Thymus (tissue), 11 donors: ENCODE measurements at regions not wholly inside any gene's neighbourhood (a gene's known extent, or its start where the extent isn't known, plus 50 kb on each side); places are given as distances from the start of the nearest gene placed in this dataset.
"Not testable (repeated sequence)": the region's sequence is repeated elsewhere in the genome, so short reads cannot be mapped to it uniquely, and the experiment has no call there.

Experiments used
- DNase-seq, 9 donors: peaks; one replicate each; pipeline ENCODE4 v3.0.0-alpha.2; 2013; ENCODE audit warnings: low spot score in 9 of 9, low read depth in 6 of 9, missing footprints in 1 of 9
- H3K27ac ChIP-seq, 2 donors: one replicate each; pipeline ENCODE4 v1.5.1; 2013; ENCODE audit warnings: control low read depth in 1 of 2, low read depth in 1 of 2, low read length in 1 of 2, mild to moderate bottlenecking in 1 of 2, moderate library complexity in 1 of 2
- H3K27me3 ChIP-seq, 2 donors: one replicate each; pipeline ENCODE4 v1.5.1; 2013; ENCODE audit warnings: low read length in 1 of 2; ENCODE audit not compliant: control insufficient read depth in 2 of 2, insufficient read depth in 1 of 2
- H3K36me3 ChIP-seq, 2 donors: one replicate each; pipeline ENCODE4 v1.5.1; 2013; ENCODE audit warnings: low read length in 1 of 2, mild to moderate bottlenecking in 1 of 2, moderate library complexity in 1 of 2; ENCODE audit not compliant: control insufficient read depth in 2 of 2, insufficient read depth in 2 of 2
- H3K4me1 ChIP-seq, 2 donors: one replicate each; pipeline ENCODE4 v1.5.1; 2013; ENCODE audit warnings: low read length in 2 of 2; ENCODE audit not compliant: control insufficient read depth in 2 of 2, insufficient read depth in 2 of 2
- H3K4me3 ChIP-seq, 2 donors: one replicate each; pipeline ENCODE4 v1.5.1; 2013; ENCODE audit warnings: low read length in 2 of 2, control low read depth in 1 of 2, mild to moderate bottlenecking in 1 of 2
- H3K9me3 ChIP-seq, 2 donors: one replicate each; pipeline ENCODE4 v1.5.1; 2013; ENCODE audit warnings: low read length in 1 of 2, mild to moderate bottlenecking in 1 of 2; ENCODE audit not compliant: control insufficient read depth in 2 of 2, insufficient read depth in 1 of 2
- WGBS: extraction: QIAGEN DNeasy Blood & Tissue Kit; methylation state at CpG from one replicate; pipeline ENCODE4 v1.1.7; 2013; 5-methylcytosine and 5-hydroxymethylcytosine counted together
- donor health status: healthy.

DNA sequence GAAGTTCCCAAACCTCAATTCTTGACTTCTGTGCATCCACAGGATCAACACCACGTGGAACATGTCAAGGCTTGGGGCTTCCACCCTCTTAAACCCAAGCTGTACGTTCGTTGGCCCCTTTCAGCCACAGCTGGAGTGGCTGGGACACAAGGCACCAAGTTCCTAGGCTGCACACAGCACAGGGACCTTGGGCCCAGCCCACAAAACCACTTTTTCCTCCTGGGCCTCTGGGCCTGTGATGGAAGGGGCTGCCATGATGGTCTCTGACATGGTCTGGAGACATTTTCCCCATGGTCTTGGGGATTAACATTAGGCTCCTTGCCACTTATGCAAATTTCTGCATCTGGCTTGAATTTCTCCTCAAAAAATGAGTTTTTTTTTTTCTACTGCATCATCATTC is 606.9 kb upstream of the IRAK1BP1 start:
- not testable (repeated sequence) for H3K9me3 ChIP-seq, H3K4me3 ChIP-seq, H3K36me3 ChIP-seq, H3K27me3 ChIP-seq, H3K4me1 ChIP-seq, DNase-seq, H3K27ac ChIP-seq
- 62% methylated on average over 3 of the region's 3 CpGs for WGBS

DNA sequence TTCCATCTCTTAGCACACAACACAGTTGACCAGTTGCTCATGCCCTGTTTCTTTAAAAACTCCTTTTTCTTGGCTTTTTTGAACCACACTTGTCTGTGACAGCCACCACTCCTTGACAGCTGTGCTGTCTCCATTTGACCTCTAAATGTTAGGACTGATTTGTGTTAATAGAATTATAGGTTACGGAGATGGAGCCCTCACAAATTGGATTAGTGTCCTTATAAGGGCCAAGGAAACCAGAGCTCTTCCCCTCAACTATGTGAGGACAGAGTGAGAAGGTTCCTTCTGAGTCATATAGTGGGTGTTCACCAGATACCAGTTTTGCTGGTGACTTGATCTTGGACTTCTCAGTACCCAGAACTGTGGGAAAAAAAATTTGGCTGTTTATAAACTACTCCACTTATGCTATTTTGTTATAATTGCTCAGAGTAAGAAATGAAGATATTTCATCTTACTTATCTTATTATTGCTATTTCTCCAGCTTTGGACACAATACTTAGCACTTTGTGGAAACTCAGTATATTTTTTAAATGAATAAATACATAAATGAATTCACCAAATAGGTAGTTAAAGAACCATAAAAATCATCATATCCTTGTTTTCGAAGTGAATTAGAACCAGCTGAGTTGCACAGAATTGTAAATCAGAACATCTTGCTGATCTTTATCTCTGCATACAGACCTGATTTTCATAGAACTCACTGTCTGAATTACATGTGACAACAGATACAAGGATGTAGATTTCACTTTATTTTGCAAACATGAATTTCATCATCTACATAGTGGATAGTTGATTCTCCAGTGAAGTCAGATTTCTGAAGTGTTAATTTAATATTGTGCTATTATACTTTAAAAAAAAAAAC is 598.5 kb upstream of the IRAK1BP1 start:
- WGBS, result 92% methylated on average over 2 of the region's 2 CpGs
- H3K27me3 ChIP-seq, result no peaks in the 10 kb centered on the region
- no peak overlapping the region for H3K27ac ChIP-seq
- no peak for DNase-seq
- H3K4me3 ChIP-seq, result no peak overlapping the region
- no peaks in the 10 kb centered on the region for H3K36me3 ChIP-seq
- H3K4me1 ChIP-seq, result no peaks in the 10 kb centered on the region
- H3K9me3 ChIP-seq, result no peaks in the 10 kb centered on the region

DNA sequence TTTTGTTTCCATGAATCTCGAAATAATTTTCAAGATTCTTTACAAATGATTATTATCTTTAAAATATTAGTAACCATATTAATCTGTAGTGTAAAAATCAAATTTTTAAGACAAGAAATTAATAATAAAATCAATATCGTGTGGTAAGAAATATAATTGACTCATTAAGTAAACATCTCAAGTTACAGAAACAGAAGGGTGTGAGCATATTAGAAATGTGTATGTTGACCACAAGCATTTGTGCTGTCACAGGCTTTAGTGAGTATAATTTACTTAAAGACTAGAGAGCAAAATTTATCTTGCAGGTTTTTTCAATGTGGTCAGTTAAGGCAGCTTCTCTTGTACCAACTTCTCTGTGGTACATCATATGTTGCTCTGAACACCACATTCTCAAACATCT is 566.5 kb upstream of the IRAK1BP1 start:
- Histone ChIP-seq H3K4me3 (no peak overlapping the region), H3K27ac (no peak overlapping the region), H3K4me1 (no peaks in the 10 kb centered on the region), H3K9me3 (no peaks in the 10 kb centered on the region), H3K36me3 (no peaks in the 10 kb centered on the region), H3K27me3 (no peaks in the 10 kb centered on the region)
- DNase-seq, result no peak
- WGBS, result 75% methylated on average over 2 of the region's 2 CpGs

DNA sequence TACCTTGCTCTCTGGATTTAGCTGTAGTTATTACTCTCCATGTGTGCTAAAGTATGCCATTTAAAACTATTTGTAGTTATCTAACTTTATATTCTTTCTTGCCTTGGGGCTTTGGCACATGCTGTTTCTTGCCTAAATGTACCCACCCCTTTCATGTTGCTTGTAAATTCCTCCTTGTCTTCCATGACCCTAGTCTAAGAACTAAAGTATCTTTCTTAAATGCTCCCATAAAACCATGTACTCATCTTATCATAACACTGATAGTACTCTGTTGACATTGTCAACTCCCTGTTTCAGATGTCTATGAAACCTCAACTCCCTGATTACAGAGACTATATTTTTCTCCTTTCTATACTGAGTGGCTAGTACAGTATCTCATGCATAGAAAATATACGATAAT is 564.9 kb upstream of the IRAK1BP1 start:
- Histone ChIP-seq H3K9me3 (no peaks in the 10 kb centered on the region), H3K4me3 (no peak overlapping the region), H3K27me3 (no peaks in the 10 kb centered on the region), H3K36me3 (no peaks in the 10 kb centered on the region), H3K4me1 (no peaks in the 10 kb centered on the region), H3K27ac (no peak overlapping the region)
- no peak for DNase-seq
- 94% methylated on average over 1 of the region's 1 CpG for WGBS

DNA sequence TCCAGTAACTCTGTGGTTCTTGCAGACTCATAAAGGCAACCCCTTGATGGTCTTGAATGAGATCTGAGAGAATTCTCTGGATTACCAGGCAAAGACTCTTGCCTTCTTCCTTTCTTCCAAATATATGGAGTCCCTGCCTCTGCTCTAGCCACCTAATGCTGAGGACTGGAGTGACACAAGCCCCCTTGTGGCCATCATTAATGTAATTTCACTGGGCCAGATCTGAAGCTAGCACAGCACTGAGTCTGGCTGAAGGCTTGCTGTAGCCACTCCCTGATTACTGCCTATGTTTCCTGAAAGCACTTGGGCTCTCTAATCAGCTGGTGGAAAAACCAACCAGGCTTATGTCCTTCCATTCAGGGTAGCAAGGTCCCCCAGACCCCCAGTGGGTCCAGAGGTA is 559.3 kb upstream of the IRAK1BP1 start:
- Histone ChIP-seq H3K27ac (no peak overlapping the region), H3K36me3 (no peaks in the 10 kb centered on the region), H3K9me3 (no peaks in the 10 kb centered on the region), H3K4me1 (no peaks in the 10 kb centered on the region), H3K4me3 (no peak overlapping the region), H3K27me3 (no peaks in the 10 kb centered on the region)
- DNase-seq, result no peak

DNA sequence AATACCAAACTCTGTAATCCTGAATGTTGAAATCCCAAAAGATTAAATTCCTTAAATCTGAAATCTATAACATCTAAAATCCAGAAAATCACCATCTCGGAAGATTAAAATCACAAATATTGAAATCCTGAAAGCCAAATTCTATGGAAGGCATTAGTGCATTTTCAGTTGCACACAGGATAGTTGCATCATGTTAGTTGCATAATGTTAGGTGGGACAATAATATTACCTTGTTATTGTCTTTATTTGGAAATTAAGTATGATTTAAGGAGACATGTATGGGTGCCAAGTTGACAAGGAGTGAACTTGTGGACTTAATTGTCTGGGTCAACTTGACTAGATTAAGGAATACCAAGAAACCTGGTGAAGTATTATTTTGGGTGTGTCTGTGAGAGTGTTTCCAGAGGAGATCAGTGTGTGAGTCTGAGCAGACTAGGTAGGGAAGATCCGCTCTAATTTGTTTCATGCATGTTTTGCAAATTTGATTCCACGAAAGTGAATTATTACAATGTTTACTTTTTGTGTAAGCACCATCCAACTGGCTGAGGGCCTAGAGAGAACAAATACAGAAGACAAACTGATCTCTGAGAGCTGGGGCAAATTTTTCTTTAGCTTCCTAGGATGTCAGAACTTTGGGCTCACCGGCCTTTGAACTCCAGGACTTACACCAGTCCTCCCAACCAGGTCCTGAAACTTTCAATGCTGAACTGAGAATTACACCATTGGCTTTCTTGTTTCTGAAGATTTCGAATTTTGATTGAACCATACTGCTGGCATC is 545.1 kb upstream of the IRAK1BP1 start:
- 88% methylated on average over 5 of the region's 5 CpGs for WGBS
- no peak overlapping the region for H3K4me3 ChIP-seq

DNA sequence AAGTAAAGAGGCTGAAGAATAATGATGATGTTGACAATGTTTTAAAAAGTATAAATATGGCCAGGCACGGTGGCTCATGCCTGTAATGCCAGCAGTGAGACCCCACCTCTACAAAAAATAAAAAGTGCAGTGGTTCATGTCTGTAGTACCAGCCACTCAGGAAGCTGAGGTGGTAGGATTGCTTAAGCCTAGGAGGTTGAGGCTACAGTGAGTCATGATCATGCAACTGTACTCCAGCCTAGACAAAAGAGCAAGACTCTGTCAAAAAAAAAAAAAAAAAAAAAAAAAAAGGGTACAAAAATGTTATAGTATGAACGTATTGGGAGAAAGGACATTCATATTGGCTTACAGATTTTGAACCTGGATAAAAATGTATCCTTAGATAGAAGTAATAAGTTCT is 543.1 kb upstream of the IRAK1BP1 start:
- DNase-seq, result no peak
- Histone ChIP-seq H3K27me3 (no peaks in the 10 kb centered on the region), H3K4me3 (no peak overlapping the region), H3K36me3 (no peaks in the 10 kb centered on the region), H3K9me3 (no peaks in the 10 kb centered on the region), H3K27ac (no peak overlapping the region), H3K4me1 (no peaks in the 10 kb centered on the region)
- WGBS, result 83% methylated on average over 2 of the region's 2 CpGs

More for the DNA sequence above, 545.1 kb upstream of the IRAK1BP1 start:
- DNase-seq, result no peak
- Histone ChIP-seq H3K27ac (no peak overlapping the region), H3K36me3 (no peaks in the 10 kb centered on the region), H3K4me1 (no peaks in the 10 kb centered on the region), H3K27me3 (no peaks in the 10 kb centered on the region), H3K9me3 (no peaks in the 10 kb centered on the region)

DNA sequence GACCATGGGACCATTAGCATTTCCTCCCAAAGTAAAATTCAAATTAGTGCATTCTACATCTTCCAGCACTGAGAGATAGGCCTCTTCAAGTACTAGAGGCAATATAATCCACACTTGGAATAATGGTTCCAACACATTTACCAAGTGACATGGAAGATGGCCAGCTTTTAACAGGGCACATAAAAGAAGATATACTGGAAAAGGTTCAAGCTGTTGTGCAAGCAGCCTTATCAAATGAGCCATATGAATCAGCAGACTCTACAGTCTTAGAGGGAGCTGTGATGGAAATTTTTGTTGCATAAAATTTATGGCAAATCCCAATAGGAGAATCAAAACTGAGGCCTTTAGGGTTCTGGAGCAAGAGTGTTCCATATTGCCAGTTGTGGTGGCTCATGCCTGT is 526.6 kb upstream of the IRAK1BP1 start:
- no peak for DNase-seq
- no peak overlapping the region for H3K27ac ChIP-seq

DNA sequence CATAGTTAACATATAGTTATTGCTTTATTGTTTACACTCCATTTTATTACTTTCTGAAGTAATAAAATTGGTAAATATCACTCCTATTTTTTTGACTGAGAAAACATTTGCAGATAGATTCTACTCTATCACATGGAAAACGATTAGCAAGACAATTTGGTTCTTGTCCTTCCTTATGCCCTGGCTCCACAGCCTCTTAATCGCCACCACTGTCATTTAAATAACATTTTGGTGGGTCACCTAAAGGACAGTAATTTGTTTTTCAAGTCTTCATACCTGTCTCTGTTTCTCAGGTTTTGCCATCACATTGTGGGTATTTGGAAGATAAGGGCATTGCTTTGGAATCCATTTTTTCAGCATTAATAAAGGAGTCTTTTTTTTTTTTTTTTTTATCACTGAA is 521.5 kb upstream of the IRAK1BP1 start:
- DNase-seq, result no peak
- H3K4me3 ChIP-seq, result no peak overlapping the region
- H3K27me3 ChIP-seq, result no peaks in the 10 kb centered on the region
- H3K9me3 ChIP-seq, result no peaks in the 10 kb centered on the region
- H3K27ac ChIP-seq, result no peak overlapping the region
- no peaks in the 10 kb centered on the region for H3K4me1 ChIP-seq
- 64% methylated on average over 2 of the region's 2 CpGs for WGBS
- no peaks in the 10 kb centered on the region for H3K36me3 ChIP-seq

More for the DNA sequence above, 526.6 kb upstream of the IRAK1BP1 start:
- no peaks in the 10 kb centered on the region for H3K4me1 ChIP-seq
- H3K9me3 ChIP-seq, result no peaks in the 10 kb centered on the region
- H3K36me3 ChIP-seq, result no peaks in the 10 kb centered on the region
- H3K27me3 ChIP-seq, result no peaks in the 10 kb centered on the region
- no peak overlapping the region for H3K4me3 ChIP-seq
